ENCODE measurements at regions not wholly inside any gene's neighbourhood (a gene's known extent, or its start where the extent isn't known, plus 50 kb on each side); places are given as distances from the start of the nearest gene placed in this dataset.
A peak's percentile ranks its signal among the peaks of the same experiment; 100 is the strongest.

DNA sequence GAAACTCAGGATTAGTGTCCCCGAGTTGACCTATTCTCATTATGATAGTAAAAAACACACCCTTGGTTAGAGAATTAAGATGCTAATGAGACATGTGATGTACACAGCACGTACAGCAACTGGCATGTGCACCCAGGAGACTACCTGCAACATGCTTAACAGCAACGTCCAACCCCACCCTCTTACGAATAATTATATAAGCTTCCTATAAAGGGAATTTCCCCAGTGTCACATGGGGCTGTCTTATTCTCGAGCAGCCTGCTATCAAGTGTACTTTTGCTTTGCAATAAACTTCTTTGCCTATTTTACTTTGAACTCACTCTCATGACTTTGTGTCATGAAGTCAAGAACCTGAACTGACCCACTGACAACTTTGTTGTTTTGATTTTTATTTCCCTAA is 62.4 kb upstream of the PMFBP1 start:
- DNase-seq (ENCODE audit: low spot score in 2 of 2) (no peak), ATAC-seq (ENCODE audit: low read depth) (peak; percentile 49)
- Mint-ChIP-seq H3K27ac (no peak overlapping the region), H3K27me3 (peaks cover 4% of the 10 kb centered on the region), H3K4me3 (no peak overlapping the region), H3K36me3 (peaks cover 5% of the 10 kb centered on the region), H3K9me3 (no peaks in the 10 kb centered on the region), H3K4me1 (no peaks in the 10 kb centered on the region)

DNA sequence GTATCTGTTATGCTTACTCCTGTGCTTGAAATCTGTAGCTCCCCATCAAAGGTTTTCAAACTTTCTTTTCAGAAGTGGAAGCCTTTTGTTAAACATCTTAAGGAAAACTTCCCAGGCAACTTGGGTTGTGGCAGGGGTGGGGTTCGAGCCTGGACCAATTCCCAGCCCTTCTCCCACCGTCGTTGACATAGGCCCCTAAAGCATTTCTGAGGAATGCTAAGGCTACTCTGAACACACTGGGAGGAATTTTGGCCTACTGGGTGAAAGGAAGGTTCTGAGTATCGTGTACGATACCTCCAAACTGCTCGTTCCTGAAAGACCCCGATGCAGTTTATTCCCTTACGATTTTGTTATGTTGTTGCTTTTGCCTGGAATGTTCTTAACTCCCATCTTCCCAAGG is 56.1 kb upstream of the PMFBP1 start:
- H3K27ac Mint-ChIP-seq: no peak overlapping the region
- no peaks in the 10 kb centered on the region for H3K9me3 Mint-ChIP-seq
- ATAC-seq (ENCODE audit: low read depth) (no peak), DNase-seq (ENCODE audit: low spot score in 2 of 2) (no peak)
- peaks cover 5% of the 10 kb centered on the region for H3K27me3 Mint-ChIP-seq
- no peaks in the 10 kb centered on the region for H3K4me1 Mint-ChIP-seq
- H3K4me3 Mint-ChIP-seq: no peak overlapping the region
- H3K36me3 Mint-ChIP-seq: no peaks in the 10 kb centered on the region

DNA sequence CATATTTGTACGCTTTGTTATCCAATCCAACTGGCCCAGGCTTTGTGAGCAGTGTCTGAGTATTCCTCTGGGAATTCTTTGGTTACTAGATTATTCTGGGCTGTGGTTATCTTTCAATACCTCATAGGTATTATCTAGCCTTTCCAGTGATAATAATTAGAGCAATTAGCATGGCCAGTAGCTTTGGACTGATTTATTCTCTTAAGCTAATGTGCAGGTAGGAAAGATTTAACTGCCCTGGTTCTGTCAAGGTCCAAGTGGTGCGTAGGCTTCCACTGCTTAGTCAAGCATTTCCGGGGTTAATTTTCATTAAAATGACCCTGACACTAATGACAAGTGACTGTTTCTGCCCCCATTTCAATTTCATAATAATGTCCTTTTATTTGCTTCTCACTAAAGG is 54.2 kb upstream of the PMFBP1 start:
- Mint-ChIP-seq H3K9me3 (no peaks in the 10 kb centered on the region), H3K36me3 (no peaks in the 10 kb centered on the region), H3K4me1 (no peaks in the 10 kb centered on the region), H3K27me3 (peaks cover 5% of the 10 kb centered on the region), H3K4me3 (no peak overlapping the region), H3K27ac (no peak overlapping the region)
- ATAC-seq (ENCODE audit: low read depth): no peak
- no peak for DNase-seq (ENCODE audit: low spot score in 2 of 2)

DNA sequence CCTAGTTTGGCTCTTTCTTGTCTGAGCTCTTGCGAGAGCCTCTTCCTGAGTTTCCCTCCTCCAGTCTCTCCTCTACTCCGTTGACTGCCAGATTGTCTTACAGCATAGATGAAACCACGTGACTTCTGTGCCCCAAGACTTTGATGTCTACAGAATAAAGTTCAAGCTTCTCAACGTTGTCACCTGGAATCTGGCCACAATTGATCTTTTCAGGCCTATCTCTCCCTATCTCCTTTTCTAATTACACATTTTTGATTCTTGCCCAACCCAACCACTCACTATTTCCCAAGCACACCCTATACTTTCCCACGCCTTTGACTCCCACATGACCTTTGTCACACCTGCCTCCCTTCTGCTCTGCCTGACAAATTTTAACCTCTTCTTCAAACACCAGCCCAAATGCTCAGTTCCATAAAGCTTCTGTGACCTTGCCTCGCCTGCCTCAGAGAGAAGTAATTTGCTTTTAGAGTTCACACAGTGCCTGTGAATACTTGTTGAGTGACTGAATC is 52.4 kb upstream of the PMFBP1 start:
- Mint-ChIP-seq H3K27me3 (peaks cover 2% of the 10 kb centered on the region), H3K9me3 (no peaks in the 10 kb centered on the region), H3K36me3 (no peaks in the 10 kb centered on the region), H3K27ac (no peak overlapping the region), H3K4me1 (no peaks in the 10 kb centered on the region), H3K4me3 (no peak overlapping the region)
- no peak for ATAC-seq (ENCODE audit: low read depth)
- DNase-seq (ENCODE audit: low spot score in 2 of 2): no peak

DNA sequence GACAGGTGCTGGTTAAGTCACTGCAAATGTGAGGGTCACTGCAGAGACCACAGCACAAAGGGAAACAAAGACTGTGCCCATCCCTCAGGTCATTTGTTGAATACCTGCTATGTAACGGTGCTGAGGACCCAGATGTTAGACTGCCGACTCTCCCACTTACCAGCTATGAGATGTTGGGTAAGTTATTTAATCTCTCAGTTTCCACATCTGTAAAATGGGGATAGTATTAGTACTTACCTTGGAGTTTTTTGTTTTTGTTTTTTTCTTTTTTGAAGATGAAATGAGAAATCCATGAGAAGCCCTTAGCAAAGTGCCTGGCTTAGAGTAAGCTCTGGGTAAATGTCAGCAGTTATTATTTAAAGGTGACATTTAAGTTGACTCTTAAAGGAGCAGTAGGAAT is 50.5 kb upstream of the PMFBP1 start:
- no peak for ATAC-seq (ENCODE audit: low read depth)
- no peaks in the 10 kb centered on the region for H3K36me3 Mint-ChIP-seq
- no peak overlapping the region for H3K4me3 Mint-ChIP-seq
- no peaks in the 10 kb centered on the region for H3K4me1 Mint-ChIP-seq
- no peak overlapping the region for H3K27ac Mint-ChIP-seq
- DNase-seq (ENCODE audit: low spot score in 2 of 2): no peak
- no peaks in the 10 kb centered on the region for H3K27me3 Mint-ChIP-seq
- H3K9me3 Mint-ChIP-seq: no peaks in the 10 kb centered on the region

All from memory B cell (primary cell).